ENCODE measurements at regions not wholly inside any gene's neighbourhood (a gene's known extent, or its start where the extent isn't known, plus 50 kb on each side); places are given as distances from the start of the nearest gene placed in this dataset.

GRCh38 chr7:46902463-46902862 lies 679.4 kb downstream of the TNS3 start:
- TF ChIP-seq, protein P1, sequence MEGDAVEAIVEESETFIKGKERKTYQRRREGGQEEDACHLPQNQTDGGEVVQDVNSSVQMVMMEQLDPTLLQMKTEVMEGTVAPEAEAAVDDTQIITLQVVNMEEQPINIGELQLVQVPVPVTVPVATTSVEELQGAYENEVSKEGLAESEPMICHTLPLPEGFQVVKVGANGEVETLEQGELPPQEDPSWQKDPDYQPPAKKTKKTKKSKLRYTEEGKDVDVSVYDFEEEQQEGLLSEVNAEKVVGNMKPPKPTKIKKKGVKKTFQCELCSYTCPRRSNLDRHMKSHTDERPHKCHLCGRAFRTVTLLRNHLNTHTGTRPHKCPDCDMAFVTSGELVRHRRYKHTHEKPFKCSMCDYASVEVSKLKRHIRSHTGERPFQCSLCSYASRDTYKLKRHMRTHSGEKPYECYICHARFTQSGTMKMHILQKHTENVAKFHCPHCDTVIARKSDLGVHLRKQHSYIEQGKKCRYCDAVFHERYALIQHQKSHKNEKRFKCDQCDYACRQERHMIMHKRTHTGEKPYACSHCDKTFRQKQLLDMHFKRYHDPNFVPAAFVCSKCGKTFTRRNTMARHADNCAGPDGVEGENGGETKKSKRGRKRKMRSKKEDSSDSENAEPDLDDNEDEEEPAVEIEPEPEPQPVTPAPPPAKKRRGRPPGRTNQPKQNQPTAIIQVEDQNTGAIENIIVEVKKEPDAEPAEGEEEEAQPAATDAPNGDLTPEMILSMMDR (IDR thresholded peaks at IDR 0.05) = no peak
- TF ChIP-seq POLR2A (IDR thresholded peaks at IDR 0.05) = no peak

Data from thyroid gland (tissue), 4 donors.